Endothelial cell (in vitro differentiated cells): ENCODE measurements at regions not wholly inside any gene's neighbourhood (a gene's known extent, or its start where the extent isn't known, plus 50 kb on each side); places are given as distances from the start of the nearest gene placed in this dataset.

Source experiments
- DNase-seq: peaks from one replicate; pipeline ENCODE4 v3.0.0; 2021; ENCODE audit warnings: low spot score
- H3K27ac Mint-ChIP-seq: one replicate; pipeline ENCODE4 v1.8.0; 2021; ENCODE audit warnings: mixed read lengths, inconsistent platforms; ENCODE audit not compliant: unreplicated experiment
- H3K27me3 Mint-ChIP-seq: one replicate; pipeline ENCODE4 v1.8.0; 2021; ENCODE audit warnings: mild to moderate bottlenecking, moderate library complexity, mixed read lengths, inconsistent platforms; ENCODE audit not compliant: unreplicated experiment
- H3K36me3 Mint-ChIP-seq: one replicate; pipeline ENCODE4 v1.8.0; 2021; ENCODE audit warnings: mild to moderate bottlenecking, low read depth, mixed read lengths, inconsistent platforms; ENCODE audit not compliant: unreplicated experiment
- H3K4me1 Mint-ChIP-seq: one replicate; pipeline ENCODE4 v1.8.0; 2021; ENCODE audit warnings: mild to moderate bottlenecking, mixed read lengths, inconsistent platforms; ENCODE audit not compliant: unreplicated experiment
- H3K4me3 Mint-ChIP-seq: one replicate; pipeline ENCODE4 v1.8.0; 2021; ENCODE audit warnings: mild to moderate bottlenecking, mixed read lengths, inconsistent platforms; ENCODE audit not compliant: unreplicated experiment
- H3K9me3 Mint-ChIP-seq: one replicate; pipeline ENCODE4 v1.8.0; 2021; ENCODE audit warnings: mixed read lengths, inconsistent platforms; ENCODE audit not compliant: unreplicated experiment
- TF ChIP-seq, protein P1 (sequence below): fragments of 200-600 bp; sonication (generic); IDR thresholded peaks from one replicate; pipeline ENCODE4 v1.5.0; 2021; ENCODE audit warnings: antibody characterized with exemption; ENCODE audit not compliant: unreplicated experiment

DNA sequence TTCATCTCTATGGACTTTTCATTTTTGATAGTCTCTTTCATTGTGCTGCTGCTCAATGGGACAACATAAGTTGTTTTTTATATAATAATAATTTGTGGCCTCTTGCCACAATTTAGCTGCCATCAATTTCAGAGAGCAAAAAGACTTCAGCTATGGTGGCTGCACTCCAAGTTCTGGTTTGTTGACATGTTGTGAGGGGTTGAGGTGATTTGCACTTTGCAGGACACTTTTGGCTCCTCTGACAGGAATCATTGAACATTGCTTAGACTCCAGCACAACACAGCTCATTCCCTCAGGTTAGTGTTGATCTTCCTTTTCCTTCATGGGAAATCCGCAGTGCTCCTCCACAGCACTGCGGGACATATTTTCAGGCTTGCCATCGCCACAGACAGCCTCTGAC lies 725.4 kb upstream of the TSPY4 start:
- Mint-ChIP-seq H3K9me3 (peaks cover 2% of the 10 kb centered on the region), H3K4me3 (no peak overlapping the region), H3K27me3 (no peaks in the 10 kb centered on the region), H3K4me1 (no peaks in the 10 kb centered on the region), H3K27ac (no peak overlapping the region), H3K36me3 (no peaks in the 10 kb centered on the region)
- DNase-seq, result no peak
- TF ChIP-seq, protein P1, sequence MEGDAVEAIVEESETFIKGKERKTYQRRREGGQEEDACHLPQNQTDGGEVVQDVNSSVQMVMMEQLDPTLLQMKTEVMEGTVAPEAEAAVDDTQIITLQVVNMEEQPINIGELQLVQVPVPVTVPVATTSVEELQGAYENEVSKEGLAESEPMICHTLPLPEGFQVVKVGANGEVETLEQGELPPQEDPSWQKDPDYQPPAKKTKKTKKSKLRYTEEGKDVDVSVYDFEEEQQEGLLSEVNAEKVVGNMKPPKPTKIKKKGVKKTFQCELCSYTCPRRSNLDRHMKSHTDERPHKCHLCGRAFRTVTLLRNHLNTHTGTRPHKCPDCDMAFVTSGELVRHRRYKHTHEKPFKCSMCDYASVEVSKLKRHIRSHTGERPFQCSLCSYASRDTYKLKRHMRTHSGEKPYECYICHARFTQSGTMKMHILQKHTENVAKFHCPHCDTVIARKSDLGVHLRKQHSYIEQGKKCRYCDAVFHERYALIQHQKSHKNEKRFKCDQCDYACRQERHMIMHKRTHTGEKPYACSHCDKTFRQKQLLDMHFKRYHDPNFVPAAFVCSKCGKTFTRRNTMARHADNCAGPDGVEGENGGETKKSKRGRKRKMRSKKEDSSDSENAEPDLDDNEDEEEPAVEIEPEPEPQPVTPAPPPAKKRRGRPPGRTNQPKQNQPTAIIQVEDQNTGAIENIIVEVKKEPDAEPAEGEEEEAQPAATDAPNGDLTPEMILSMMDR, result no peak

DNA sequence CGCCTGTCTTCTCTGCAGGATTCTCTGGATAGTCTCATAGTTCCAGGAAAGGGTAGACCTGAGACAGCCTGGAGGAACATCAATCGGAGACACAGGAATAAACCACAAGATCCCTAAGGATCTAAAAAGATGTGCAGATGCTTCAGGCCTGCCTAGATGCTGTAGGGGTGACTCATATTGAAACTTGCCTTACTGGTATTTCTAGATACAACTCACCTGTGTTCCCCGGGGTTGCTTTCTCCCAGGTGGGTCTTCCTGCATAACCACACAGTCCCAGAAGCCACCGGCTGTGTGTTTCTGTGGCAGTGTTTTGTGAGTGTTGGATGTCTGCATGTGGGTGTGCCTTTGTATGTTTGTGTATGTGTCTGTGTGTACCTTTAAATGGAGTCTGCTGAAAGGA lies 719.0 kb upstream of the TSPY4 start:
- Mint-ChIP-seq H3K4me1 (no peaks in the 10 kb centered on the region), H3K36me3 (no peaks in the 10 kb centered on the region), H3K27me3 (no peaks in the 10 kb centered on the region), H3K9me3 (no peaks in the 10 kb centered on the region), H3K27ac (no peak overlapping the region), H3K4me3 (no peak overlapping the region)
- TF ChIP-seq, protein P1, result no peak
- DNase-seq, result no peak

DNA sequence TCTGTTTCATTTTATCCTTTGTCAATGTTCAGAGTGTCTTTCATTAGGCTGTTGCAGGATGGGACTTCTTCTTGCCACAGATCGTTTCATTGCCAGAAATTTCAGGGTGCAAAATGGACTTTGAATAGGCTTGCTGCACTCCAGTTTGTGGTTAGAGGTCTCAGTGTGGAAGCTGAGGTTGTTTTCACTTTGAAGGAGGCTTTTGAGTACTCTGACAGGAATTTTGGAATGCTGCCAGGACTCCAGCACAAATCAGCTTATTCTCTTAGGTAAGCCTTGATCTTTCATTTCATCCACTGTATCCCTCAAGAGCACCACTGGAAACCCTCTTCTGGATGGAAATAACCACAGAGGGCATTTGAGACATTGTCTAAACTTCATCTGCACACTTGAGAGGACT lies 715.1 kb upstream of the TSPY4 start:
- H3K36me3 Mint-ChIP-seq, result no peaks in the 10 kb centered on the region
- H3K27ac Mint-ChIP-seq, result no peak overlapping the region
- H3K4me1 Mint-ChIP-seq, result no peaks in the 10 kb centered on the region
- peaks cover 2% of the 10 kb centered on the region for H3K27me3 Mint-ChIP-seq
- no peak overlapping the region for H3K4me3 Mint-ChIP-seq
- H3K9me3 Mint-ChIP-seq, result no peaks in the 10 kb centered on the region
- no peak for DNase-seq
- TF ChIP-seq, protein P1, result no peak

DNA sequence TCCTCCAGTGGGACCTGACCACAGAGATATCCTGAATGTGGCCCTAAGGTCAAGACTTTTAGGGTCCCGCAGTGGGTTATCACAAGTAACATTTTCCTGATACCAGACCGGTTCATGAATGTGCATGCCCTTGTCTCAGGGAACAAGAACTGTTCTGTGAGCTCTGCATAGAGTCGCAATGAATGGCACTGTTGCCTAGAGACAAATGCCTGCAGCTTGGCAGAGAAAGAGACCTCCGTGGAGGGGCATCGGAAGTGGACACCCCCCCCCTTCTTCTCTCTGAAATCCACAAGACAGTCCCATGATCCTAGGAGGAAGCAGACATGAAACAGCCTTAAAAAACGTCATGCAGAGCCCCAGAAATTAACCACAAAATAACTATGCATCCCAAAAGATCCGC lies 714.4 kb upstream of the TSPY4 start:
- Mint-ChIP-seq H3K4me1 (no peaks in the 10 kb centered on the region), H3K36me3 (no peaks in the 10 kb centered on the region), H3K27ac (no peak overlapping the region), H3K27me3 (peaks cover 2% of the 10 kb centered on the region), H3K4me3 (no peak overlapping the region), H3K9me3 (no peaks in the 10 kb centered on the region)
- no peak for DNase-seq
- TF ChIP-seq, protein P1, result no peak

DNA sequence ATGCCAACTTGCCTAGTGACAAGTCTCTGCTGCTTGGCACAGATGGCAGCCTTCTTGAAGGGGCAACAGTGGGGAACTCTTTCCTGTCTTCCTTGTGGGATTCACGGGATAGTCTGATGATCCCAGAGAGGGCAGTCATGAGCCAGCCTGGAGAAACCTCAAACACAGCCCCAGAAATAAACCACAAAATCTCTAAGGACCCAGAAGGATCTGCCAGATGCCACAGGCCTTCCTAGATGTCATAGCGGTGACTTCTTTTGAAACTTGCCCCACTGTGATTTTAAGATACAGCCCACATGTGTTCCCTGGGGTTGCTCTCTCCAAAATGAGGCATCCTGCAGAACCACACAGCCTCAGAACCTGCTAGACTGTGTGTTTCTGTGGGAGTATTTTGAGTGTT lies 707.6 kb upstream of the TSPY4 start:
- Mint-ChIP-seq H3K4me3 (no peak overlapping the region), H3K9me3 (no peaks in the 10 kb centered on the region), H3K4me1 (no peaks in the 10 kb centered on the region), H3K27me3 (peaks cover 9% of the 10 kb centered on the region), H3K36me3 (peaks cover 6% of the 10 kb centered on the region), H3K27ac (no peak overlapping the region)
- no peak for DNase-seq
- TF ChIP-seq, protein P1, result no peak
